Pancreas (tissue), 10 donors: ENCODE measurements at regions not wholly inside any gene's neighbourhood (a gene's known extent, or its start where the extent isn't known, plus 50 kb on each side); places are given as distances from the start of the nearest gene placed in this dataset.
"Not testable (repeated sequence)": the region's sequence is repeated elsewhere in the genome, so short reads cannot be mapped to it uniquely, and the experiment has no call there.

Source experiments
- ATAC-seq, 4 donors: fragments of 200-7000 bp; cut with Tn5 transposase; one replicate each; pipeline versions ENCODE4 v1.8.0 to v1.9.1; 2020; ENCODE audit warnings: mild to moderate bottlenecking in 4 of 4, moderate library complexity in 4 of 4
- DNase-seq, 6 donors: peaks; one replicate each; pipeline ENCODE4 v3.0.0-alpha.2; 2020
- FAIRE-seq: peaks from 2 replicates; lab custom pipeline; 2012; peaks lifted over from hg19 to GRCh38; lab: Jason Lieb, UNC
- H3K27ac ChIP-seq, 4 donors: fragments of 200-600 bp; sonication (generic); 1 replicate in 3 of 4; 2 replicates in 1 of 4; pipeline versions ENCODE4 v1.5.0 to v1.8.0; 2020
- H3K27me3 ChIP-seq, 4 donors: fragments of 200-600 bp; one replicate each; pipeline ENCODE4 v1.8.0; 2021
- H3K36me3 ChIP-seq, 3 donors: fragments of 200-600 bp; sonication (generic) in 1 of 3; one replicate each; pipeline versions ENCODE4 v1.5.0 to v1.8.0; 2020 to 2021
- H3K4me1 ChIP-seq, 3 donors: fragments of 200-600 bp; one replicate each; pipeline ENCODE4 v1.8.0; 2021
- H3K4me3 ChIP-seq, 4 donors: fragments of 200-600 bp; sonication (generic) in 2 of 4; one replicate each; pipeline versions ENCODE4 v1.5.0 to v1.8.0; 2020 to 2021
- H3K9me3 ChIP-seq, 4 donors: fragments of 200-600 bp; one replicate each; pipeline ENCODE4 v1.8.0; 2021
- CTCF ChIP-seq, 4 donors: fragments of 200-600 bp; sonication (generic) in 3 of 4; IDR thresholded peaks; one replicate each; pipeline versions ENCODE4 v1.5.0 to v1.8.0; 2021; ENCODE audit warnings: antibody characterized with exemption in 4 of 4
- WGBS, 2 donors: extraction: QIAGEN DNeasy Blood & Tissue Kit; methylation state at CpG; one replicate each; pipeline ENCODE4 v1.1.7; 2013; 5-methylcytosine and 5-hydroxymethylcytosine counted together
- intact Hi-C, 3 donors: fragments of 100-400 bp; cut with DNase I; formaldehyde crosslinking; loops; one replicate each; pipeline versions ENCODE4 v1.11.1 to v1.14.2; 2022
- donor health status: healthy with polysubstance abuse.
- donor health status: DM: no; HTN: no; CAD: no; lungs with moderate emphysema.
- donor health status: DM: no; HTN: no; CAD: no.
- donor health status: control.
- donor health status: control.
- donor health status: Bipolar disorder and iron deficiency.
- donor health status: DM: yes; HTN: yes; CAD: no.
- donor health status: DM: no; HTN: no; CAD: no.
- donor health status: DM: no; HTN: no; CAD: no.
- donor health status: DM: yes; HTN: yes; CAD: no.

GRCh38 chr2:77720115-77720514 is 197.9 kb upstream of the LRRTM4 start:
- ATAC-seq (no peak), FAIRE-seq (no peak), DNase-seq (no peak)
- H3K4me1 ChIP-seq, result no peaks in the 10 kb centered on the region
- no peak overlapping the region for H3K4me3 ChIP-seq
- H3K27me3 ChIP-seq, result no peaks in the 10 kb centered on the region
- no peaks in the 10 kb centered on the region for H3K36me3 ChIP-seq
- TF ChIP-seq CTCF (IDR thresholded peaks at IDR 0.05), result no peak
- intact Hi-C loops, result no loop called here
- no peaks in the 10 kb centered on the region for H3K9me3 ChIP-seq
- WGBS, 2 donors, result 56 to 68% methylated on average over 4 of the region's 4 CpGs
- H3K27ac ChIP-seq, result no peak overlapping the region

GRCh38 chr2:77721593-77721992 is 199.4 kb upstream of the LRRTM4 start:
- no peaks in the 10 kb centered on the region for H3K36me3 ChIP-seq
- no peak overlapping the region for H3K4me3 ChIP-seq
- H3K27me3 ChIP-seq, result no peaks in the 10 kb centered on the region
- FAIRE-seq (no peak), DNase-seq (no peak), ATAC-seq (no peak)
- no peaks in the 10 kb centered on the region for H3K4me1 ChIP-seq
- intact Hi-C loops, result no loop called here
- no peak overlapping the region for H3K27ac ChIP-seq
- TF ChIP-seq CTCF (IDR thresholded peaks at IDR 0.05), result no peak
- H3K9me3 ChIP-seq, result no peaks in the 10 kb centered on the region

GRCh38 chr2:77725045-77725444 is 202.9 kb upstream of the LRRTM4 start:
- ATAC-seq, result no peak
- intact Hi-C loops, result no loop called here
- Histone ChIP-seq H3K4me1 (no peaks in the 10 kb centered on the region), H3K27me3 (no peaks in the 10 kb centered on the region), H3K36me3 (no peaks in the 10 kb centered on the region), H3K9me3 (no peaks in the 10 kb centered on the region), H3K27ac (no peak overlapping the region), H3K4me3 (no peak overlapping the region)
- no peak for DNase-seq
- 88 to 89% methylated on average over 1 of the region's 1 CpG for WGBS, 2 donors
- no peak for TF ChIP-seq CTCF (IDR thresholded peaks at IDR 0.05)
- FAIRE-seq, result no peak

GRCh38 chr2:77734662-77735340 is 212.6 kb upstream of the LRRTM4 start:
- FAIRE-seq, intact Hi-C loops, H3K4me3 ChIP-seq: not testable (repeated sequence)

GRCh38 chr2:77737236-77737635 is 215.1 kb upstream of the LRRTM4 start:
- ATAC-seq (no peak), DNase-seq (no peak), FAIRE-seq (no peak)
- Histone ChIP-seq H3K4me1 (no peaks in the 10 kb centered on the region), H3K27ac (no peak overlapping the region), H3K36me3 (no peaks in the 10 kb centered on the region), H3K4me3 (no peak overlapping the region), H3K9me3 (no peaks in the 10 kb centered on the region), H3K27me3 (no peaks in the 10 kb centered on the region)
- TF ChIP-seq CTCF (IDR thresholded peaks at IDR 0.05), result no peak
- 44 to 60% methylated on average over 3 of the region's 3 CpGs for WGBS, 2 donors
- intact Hi-C loops, result no loop called here

More at GRCh38 chr2:77734662-77735340, 212.6 kb upstream of the LRRTM4 start:
- not testable (repeated sequence) for H3K4me1 ChIP-seq, H3K36me3 ChIP-seq, H3K9me3 ChIP-seq, ATAC-seq, H3K27ac ChIP-seq, H3K27me3 ChIP-seq
- peak in 3 of 6 donors; percentile 15 to 76 (median 54) for DNase-seq
- 91 to 95% methylated on average over 31 to 39 of the region's 39 CpGs for WGBS, 2 donors
